ENCODE measurements at regions not wholly inside any gene's neighbourhood (a gene's known extent, or its start where the extent isn't known, plus 50 kb on each side); places are given as distances from the start of the nearest gene placed in this dataset.

- H3K4me3 ChIP-seq (ENCODE audit: low read depth, low read length): no peak overlapping the region
- TF ChIP-seq CTCF (IDR thresholded peaks at IDR 0.05; ENCODE audit: borderline replicate concordance, insufficient read depth, low read depth, low read length): no peak
Observed at GRCh38 chr15:92273723-92274122, 120.0 kb upstream of the ST8SIA2 start.

GRCh38 chr15:92277776-92278175 is 115.9 kb upstream of the ST8SIA2 start:
- peak; percentile 44; the same call in 1 of the 2 replicates for TF ChIP-seq CTCF (IDR thresholded peaks at IDR 0.05; ENCODE audit: borderline replicate concordance, insufficient read depth, low read depth, low read length)
- no peak overlapping the region for H3K4me3 ChIP-seq (ENCODE audit: low read depth, low read length)

- no peak for TF ChIP-seq CTCF (IDR thresholded peaks at IDR 0.05; ENCODE audit: borderline replicate concordance, insufficient read depth, low read depth, low read length)
- no peak overlapping the region for H3K4me3 ChIP-seq (ENCODE audit: low read depth, low read length)
Observed at GRCh38 chr15:92283813-92284212, 109.9 kb upstream of the ST8SIA2 start.

GRCh38 chr15:92288755-92289154 is 104.9 kb upstream of the ST8SIA2 start:
- H3K4me3 ChIP-seq (ENCODE audit: low read depth, low read length): no peak overlapping the region
- TF ChIP-seq CTCF (IDR thresholded peaks at IDR 0.05; ENCODE audit: borderline replicate concordance, insufficient read depth, low read depth, low read length): no peak

GRCh38 chr15:92289733-92290132 is 103.9 kb upstream of the ST8SIA2 start:
- TF ChIP-seq CTCF (IDR thresholded peaks at IDR 0.05; ENCODE audit: borderline replicate concordance, insufficient read depth, low read depth, low read length): no peak
- no peak overlapping the region for H3K4me3 ChIP-seq (ENCODE audit: low read depth, low read length)

- H3K4me3 ChIP-seq (ENCODE audit: low read depth, low read length): no peak overlapping the region
- TF ChIP-seq CTCF (IDR thresholded peaks at IDR 0.05; ENCODE audit: borderline replicate concordance, insufficient read depth, low read depth, low read length): no peak
Observed at GRCh38 chr15:92290359-92290992, 103.2 kb upstream of the ST8SIA2 start.

GRCh38 chr15:92291900-92292299 is 101.8 kb upstream of the ST8SIA2 start:
- no peak for TF ChIP-seq CTCF (IDR thresholded peaks at IDR 0.05; ENCODE audit: borderline replicate concordance, insufficient read depth, low read depth, low read length)
- no peak overlapping the region for H3K4me3 ChIP-seq (ENCODE audit: low read depth, low read length)
